Ishikawa (cell line): ENCODE measurements at regions not wholly inside any gene's neighbourhood (a gene's known extent, or its start where the extent isn't known, plus 50 kb on each side); places are given as distances from the start of the nearest gene placed in this dataset.

Source experiments
- CREB1 ChIP-seq: IDR thresholded peaks from 2 replicates; pipeline ENCODE4 v1.6.1; 2012; ENCODE audit warnings: low read depth
- EGR1 ChIP-seq: IDR thresholded peaks from 2 replicates; pipeline ENCODE4 v1.6.1; 2012
- EP300 ChIP-seq: IDR thresholded peaks from 2 replicates; pipeline ENCODE4 v1.6.1; 2012; ENCODE audit warnings: borderline replicate concordance
- FOXM1 ChIP-seq: IDR thresholded peaks from 2 replicates; pipeline ENCODE4 v1.6.1; 2012; ENCODE audit warnings: low read depth, borderline replicate concordance
- MAX ChIP-seq: IDR thresholded peaks from 2 replicates; pipeline ENCODE4 v1.6.1; 2012
- NFIC ChIP-seq: IDR thresholded peaks from 2 replicates; pipeline ENCODE4 v1.6.1; 2012
- RAD21 ChIP-seq: IDR thresholded peaks from 2 replicates; pipeline ENCODE4 v1.6.1; 2012; ENCODE audit warnings: low read depth
- REST ChIP-seq: IDR thresholded peaks from 2 replicates; pipeline ENCODE4 v1.6.1; 2012; ENCODE audit warnings: low read depth, mild to moderate bottlenecking
- TAF1 ChIP-seq: IDR thresholded peaks from 2 replicates; pipeline ENCODE4 v1.6.1; 2012; ENCODE audit warnings: low read depth, mild to moderate bottlenecking
- TEAD4 ChIP-seq: IDR thresholded peaks from 2 replicates; pipeline ENCODE4 v1.6.1; 2012
- ZBTB7A ChIP-seq: IDR thresholded peaks from 2 replicates; pipeline ENCODE4 v1.6.1; 2012; ENCODE audit warnings: low read depth
- TF ChIP-seq, protein P1 (sequence below): IDR thresholded peaks from 2 replicates; pipeline ENCODE4 v1.6.1; 2012

DNA sequence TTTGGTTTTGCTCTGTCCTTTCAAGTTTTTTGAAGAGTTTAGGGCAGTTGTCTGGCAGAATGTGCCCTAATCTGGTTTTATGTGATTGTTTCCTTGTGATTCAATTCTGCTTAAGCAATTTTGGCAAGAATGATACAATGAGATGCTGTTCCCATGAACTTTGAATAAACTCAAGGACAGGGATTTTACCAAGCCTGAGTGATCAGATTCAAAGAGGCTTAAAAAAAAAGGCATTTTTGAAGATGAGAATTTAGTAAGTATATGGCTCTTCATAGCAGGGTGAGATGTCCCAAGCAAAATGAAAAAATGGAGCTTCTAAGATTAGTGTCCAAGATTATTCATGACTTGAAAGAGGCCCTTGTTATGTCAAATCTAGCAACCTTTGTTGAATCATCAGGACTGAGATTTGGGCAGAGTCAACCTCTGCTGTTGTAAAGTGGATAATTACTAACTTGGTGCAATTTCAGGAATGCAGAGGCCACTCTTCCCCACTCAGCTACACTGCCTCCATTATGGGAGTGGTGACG is 180.6 kb upstream of the NUDT4 start:
- TF ChIP-seq EGR1 = no peak
- TF ChIP-seq, protein P1, sequence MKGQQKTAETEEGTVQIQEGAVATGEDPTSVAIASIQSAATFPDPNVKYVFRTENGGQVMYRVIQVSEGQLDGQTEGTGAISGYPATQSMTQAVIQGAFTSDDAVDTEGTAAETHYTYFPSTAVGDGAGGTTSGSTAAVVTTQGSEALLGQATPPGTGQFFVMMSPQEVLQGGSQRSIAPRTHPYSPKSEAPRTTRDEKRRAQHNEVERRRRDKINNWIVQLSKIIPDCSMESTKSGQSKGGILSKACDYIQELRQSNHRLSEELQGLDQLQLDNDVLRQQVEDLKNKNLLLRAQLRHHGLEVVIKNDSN = no peak
- TF ChIP-seq MAX = no peak
- TF ChIP-seq NFIC = no peak
- no peak for TF ChIP-seq TEAD4
- no peak for TF ChIP-seq RAD21
- TF ChIP-seq EP300 = no peak
- no peak for TF ChIP-seq FOXM1
- TF ChIP-seq ZBTB7A = no peak
- no peak for TF ChIP-seq REST
- TF ChIP-seq CREB1 = no peak
- TF ChIP-seq TAF1 = no peak
